GM23338 (cell line): ENCODE measurements at regions not wholly inside any gene's neighbourhood (a gene's known extent, or its start where the extent isn't known, plus 50 kb on each side); places are given as distances from the start of the nearest gene placed in this dataset.

Experiments
- EZH2 ChIP-seq: fragments of 200-600 bp; sonication (generic); IDR thresholded peaks from one replicate; pipeline ENCODE4 v1.8.0; 2017; ENCODE audit warnings: antibody characterized with exemption, mild to moderate bottlenecking, low read depth; ENCODE audit not compliant: unreplicated experiment
- POLR2AphosphoS5 ChIP-seq: IDR thresholded peaks from 2 replicates; pipeline ENCODE4 v1.6.1; 2016; ENCODE audit warnings: antibody characterized with exemption, low read depth
- ZNF114 ChIP-seq: fragments of 250-450 bp; sonication (Bioruptor Pico); IDR thresholded peaks from 2 replicates; pipeline ENCODE4 v1.5.0; 2020; ENCODE audit warnings: mild to moderate bottlenecking, moderate library complexity
- TF ChIP-seq, protein P1 (sequence below), 2 experiments: fragments of 200-600 bp in 1 of 2; sonication (generic) in 1 of 2; conservative IDR thresholded peaks; 2 replicates each; pipeline versions ENCODE4 v1.5.1 to v1.6.1; 2016 to 2017; ENCODE audit warnings: antibody characterized with exemption in 2 of 2, low read depth in 2 of 2, mild to moderate bottlenecking in 2 of 2, moderate library complexity in 1 of 2
- TF ChIP-seq, protein P2 (sequence below): IDR thresholded peaks from one replicate; pipeline ENCODE4 v1.6.1; 2018; ENCODE audit warnings: antibody characterized with exemption; ENCODE audit not compliant: unreplicated experiment

DNA sequence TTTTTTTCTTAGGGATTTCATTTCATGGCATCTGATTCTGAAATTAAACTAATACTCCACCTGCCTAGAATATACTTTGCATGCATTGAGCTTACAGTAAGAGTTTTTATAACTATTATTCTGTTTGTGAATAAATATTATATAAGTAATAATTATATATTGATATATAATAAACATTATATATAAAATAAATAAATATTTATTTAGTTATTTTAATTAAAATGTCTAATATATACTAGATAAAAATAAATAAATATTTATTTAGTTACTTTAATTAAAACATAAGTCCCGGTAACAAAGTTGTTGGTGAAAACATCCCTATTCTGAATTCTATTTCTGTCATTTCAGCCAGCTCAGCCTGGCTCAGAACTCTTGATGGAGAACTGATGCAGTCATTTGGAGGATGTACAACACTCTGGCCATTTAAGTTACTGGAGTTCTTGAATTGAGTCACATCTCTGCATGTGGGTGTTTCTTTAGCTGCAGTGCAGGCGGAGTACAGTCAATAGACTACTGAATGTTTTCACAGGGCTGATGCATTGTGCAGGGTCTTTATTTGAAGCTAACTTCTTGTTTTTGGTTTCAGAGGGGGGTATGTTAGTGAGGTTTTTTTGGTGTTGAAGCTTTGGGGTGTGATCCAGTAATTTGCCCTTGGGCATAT, 508.9 kb upstream of the ADGRB3 start:
- TF ChIP-seq, protein P1, sequence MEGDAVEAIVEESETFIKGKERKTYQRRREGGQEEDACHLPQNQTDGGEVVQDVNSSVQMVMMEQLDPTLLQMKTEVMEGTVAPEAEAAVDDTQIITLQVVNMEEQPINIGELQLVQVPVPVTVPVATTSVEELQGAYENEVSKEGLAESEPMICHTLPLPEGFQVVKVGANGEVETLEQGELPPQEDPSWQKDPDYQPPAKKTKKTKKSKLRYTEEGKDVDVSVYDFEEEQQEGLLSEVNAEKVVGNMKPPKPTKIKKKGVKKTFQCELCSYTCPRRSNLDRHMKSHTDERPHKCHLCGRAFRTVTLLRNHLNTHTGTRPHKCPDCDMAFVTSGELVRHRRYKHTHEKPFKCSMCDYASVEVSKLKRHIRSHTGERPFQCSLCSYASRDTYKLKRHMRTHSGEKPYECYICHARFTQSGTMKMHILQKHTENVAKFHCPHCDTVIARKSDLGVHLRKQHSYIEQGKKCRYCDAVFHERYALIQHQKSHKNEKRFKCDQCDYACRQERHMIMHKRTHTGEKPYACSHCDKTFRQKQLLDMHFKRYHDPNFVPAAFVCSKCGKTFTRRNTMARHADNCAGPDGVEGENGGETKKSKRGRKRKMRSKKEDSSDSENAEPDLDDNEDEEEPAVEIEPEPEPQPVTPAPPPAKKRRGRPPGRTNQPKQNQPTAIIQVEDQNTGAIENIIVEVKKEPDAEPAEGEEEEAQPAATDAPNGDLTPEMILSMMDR (conservative IDR thresholded peaks at IDR 0.05; ENCODE audit: low read depth in 2 of 2) = no peak
- no peak for TF ChIP-seq ZNF114 (CRISPR knock-in tag)
- no peak for TF ChIP-seq EZH2
- TF ChIP-seq, protein P2, sequence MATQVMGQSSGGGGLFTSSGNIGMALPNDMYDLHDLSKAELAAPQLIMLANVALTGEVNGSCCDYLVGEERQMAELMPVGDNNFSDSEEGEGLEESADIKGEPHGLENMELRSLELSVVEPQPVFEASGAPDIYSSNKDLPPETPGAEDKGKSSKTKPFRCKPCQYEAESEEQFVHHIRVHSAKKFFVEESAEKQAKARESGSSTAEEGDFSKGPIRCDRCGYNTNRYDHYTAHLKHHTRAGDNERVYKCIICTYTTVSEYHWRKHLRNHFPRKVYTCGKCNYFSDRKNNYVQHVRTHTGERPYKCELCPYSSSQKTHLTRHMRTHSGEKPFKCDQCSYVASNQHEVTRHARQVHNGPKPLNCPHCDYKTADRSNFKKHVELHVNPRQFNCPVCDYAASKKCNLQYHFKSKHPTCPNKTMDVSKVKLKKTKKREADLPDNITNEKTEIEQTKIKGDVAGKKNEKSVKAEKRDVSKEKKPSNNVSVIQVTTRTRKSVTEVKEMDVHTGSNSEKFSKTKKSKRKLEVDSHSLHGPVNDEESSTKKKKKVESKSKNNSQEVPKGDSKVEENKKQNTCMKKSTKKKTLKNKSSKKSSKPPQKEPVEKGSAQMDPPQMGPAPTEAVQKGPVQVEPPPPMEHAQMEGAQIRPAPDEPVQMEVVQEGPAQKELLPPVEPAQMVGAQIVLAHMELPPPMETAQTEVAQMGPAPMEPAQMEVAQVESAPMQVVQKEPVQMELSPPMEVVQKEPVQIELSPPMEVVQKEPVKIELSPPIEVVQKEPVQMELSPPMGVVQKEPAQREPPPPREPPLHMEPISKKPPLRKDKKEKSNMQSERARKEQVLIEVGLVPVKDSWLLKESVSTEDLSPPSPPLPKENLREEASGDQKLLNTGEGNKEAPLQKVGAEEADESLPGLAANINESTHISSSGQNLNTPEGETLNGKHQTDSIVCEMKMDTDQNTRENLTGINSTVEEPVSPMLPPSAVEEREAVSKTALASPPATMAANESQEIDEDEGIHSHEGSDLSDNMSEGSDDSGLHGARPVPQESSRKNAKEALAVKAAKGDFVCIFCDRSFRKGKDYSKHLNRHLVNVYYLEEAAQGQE = no peak
- no peak for TF ChIP-seq POLR2AphosphoS5
